ENCODE measurements at regions not wholly inside any gene's neighbourhood (a gene's known extent, or its start where the extent isn't known, plus 50 kb on each side); places are given as distances from the start of the nearest gene placed in this dataset.

GRCh38 chr21:35314857-35315582 lies 265.9 kb upstream of the RUNX1 start:
- no peak for TF ChIP-seq CTCF (IDR thresholded peaks at IDR 0.05; ENCODE audit: low read depth, low read length)
- no peak for DNase-seq (ENCODE audit: extremely low read depth, low read depth)

DNA sequence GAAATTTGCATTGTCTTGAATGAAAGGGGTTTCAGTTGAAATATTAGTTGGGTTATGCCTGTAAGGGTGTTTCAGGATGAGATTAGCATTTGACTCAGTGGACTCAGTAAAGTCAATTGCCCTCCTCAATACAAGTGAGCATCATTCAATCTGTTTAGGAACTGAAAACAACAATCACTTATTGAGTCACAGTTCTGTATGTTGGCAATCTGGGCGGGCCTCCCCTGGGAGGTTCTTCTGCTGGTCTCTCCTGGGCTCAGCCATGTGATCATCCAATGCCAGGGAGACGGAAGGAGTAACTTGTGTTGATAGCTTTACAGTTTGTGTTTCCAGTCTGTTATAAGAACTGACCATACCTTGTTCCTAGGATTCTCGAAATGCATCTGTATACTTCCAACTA lies 262.9 kb upstream of the RUNX1 start:
- DNase-seq (ENCODE audit: extremely low read depth, low read depth): no peak
- no peak for TF ChIP-seq CTCF (IDR thresholded peaks at IDR 0.05; ENCODE audit: low read depth, low read length)

- TF ChIP-seq CTCF (IDR thresholded peaks at IDR 0.05; ENCODE audit: low read depth, low read length): no peak
- DNase-seq (ENCODE audit: extremely low read depth, low read depth): no peak
Observed at GRCh38 chr21:35309316-35309715, 260.2 kb upstream of the RUNX1 start.

DNA sequence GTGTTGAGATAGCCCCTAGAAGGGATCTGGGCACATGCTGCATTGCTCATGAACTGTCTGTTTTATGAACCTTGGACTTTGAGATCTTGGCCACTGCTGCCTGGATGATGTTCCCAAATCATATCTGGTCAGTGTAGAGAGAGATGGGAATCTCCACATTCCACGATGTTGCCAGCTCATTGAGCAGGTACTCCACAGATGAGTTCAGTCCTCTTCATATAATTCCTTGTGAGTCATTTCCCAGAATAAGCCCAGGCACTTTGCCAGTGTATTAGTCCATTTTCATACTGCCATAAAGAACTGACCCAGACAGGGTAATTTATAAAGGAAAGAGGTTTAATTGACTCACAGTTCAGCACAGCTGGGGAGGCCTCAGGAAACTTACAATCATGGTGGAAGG lies 254.0 kb upstream of the RUNX1 start:
- no peak for TF ChIP-seq CTCF (IDR thresholded peaks at IDR 0.05; ENCODE audit: low read depth, low read length)
- no peak for DNase-seq (ENCODE audit: extremely low read depth, low read depth)

DNA sequence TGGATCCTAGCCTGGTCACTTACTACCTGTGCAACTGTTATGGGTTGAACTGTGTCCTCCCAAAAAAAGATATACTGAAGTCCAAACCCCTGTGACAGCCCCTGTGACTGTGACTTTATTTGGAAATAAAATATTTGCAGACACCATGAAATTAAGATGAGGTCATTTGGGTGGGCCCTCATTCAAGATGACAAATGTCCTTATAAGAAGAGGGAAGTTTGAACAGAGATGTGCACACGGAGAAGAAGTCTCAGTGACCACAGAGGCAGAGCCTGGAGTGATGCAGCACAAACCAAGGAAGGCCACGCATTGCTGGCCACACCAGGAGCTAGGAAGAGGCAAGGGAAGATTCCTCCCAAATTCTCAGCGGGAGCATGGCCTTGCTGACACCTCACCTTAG lies 249.7 kb upstream of the RUNX1 start:
- no peak for TF ChIP-seq CTCF (IDR thresholded peaks at IDR 0.05; ENCODE audit: low read depth, low read length)
- no peak for DNase-seq (ENCODE audit: extremely low read depth, low read depth)

DNA sequence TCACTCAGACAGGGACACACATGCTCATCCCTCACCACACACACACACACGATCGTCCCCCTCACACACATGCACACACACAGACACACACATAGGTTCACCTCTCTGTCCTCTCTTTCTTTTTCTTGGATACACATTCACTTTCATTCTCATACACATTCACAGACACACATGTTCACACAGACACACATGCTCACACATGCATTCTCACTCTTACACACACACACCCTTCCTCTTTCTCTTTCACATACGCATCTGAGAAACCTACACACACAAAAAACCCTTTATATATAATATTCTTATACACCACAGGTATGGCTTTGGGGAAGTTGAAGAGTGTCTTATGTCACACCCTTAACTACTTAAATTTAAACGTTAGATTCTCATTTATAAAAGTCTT lies 248.6 kb upstream of the RUNX1 start:
- TF ChIP-seq CTCF (IDR thresholded peaks at IDR 0.05; ENCODE audit: low read depth, low read length): no peak

DNA sequence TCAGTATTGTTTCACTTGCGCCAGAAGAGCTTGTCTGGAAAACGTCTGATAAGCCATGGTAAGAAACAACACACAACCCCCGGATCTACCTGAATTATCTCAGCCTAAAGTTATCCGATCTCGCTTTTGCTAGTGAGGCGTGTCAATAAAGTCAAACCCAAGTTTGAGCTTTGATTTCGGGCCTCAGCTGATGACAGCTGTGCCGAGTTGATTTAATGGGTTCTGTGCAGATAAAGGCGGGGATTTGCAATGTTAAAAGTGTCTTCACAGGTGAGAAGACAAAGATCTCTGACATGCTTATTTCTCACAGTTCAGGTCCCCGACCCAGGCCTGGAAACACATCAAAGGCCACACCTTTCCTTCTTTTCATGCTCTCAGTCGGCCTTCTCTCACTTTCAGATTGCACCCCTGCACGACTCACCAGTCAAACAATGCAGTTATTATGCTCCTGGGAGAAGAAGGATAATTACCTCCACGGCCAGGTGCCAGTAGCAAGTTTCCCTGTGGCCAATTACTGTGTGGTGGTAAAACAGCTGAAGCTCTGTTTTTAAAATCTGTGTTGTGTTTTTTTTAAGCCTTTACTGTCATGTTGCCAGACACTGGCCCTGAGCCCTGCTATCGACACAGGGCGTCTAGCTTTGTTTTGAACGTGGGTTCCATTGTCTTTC lies 245.3 kb upstream of the RUNX1 start:
- no peak for TF ChIP-seq CTCF (IDR thresholded peaks at IDR 0.05; ENCODE audit: low read depth, low read length)
- DNase-seq (ENCODE audit: extremely low read depth, low read depth): no peak

More for the DNA sequence above, 248.6 kb upstream of the RUNX1 start:
- no peak for DNase-seq (ENCODE audit: extremely low read depth, low read depth)

All from AG09319 (cell line).